A549 (cell line): ENCODE measurements at regions not wholly inside any gene's neighbourhood (a gene's known extent, or its start where the extent isn't known, plus 50 kb on each side); places are given as distances from the start of the nearest gene placed in this dataset.

ENCODE experiments used
- CEBPB ChIP-seq, 2 experiments: fragments of >200 bp in 1 of 2; sonication (Bioruptor Twin) in 1 of 2; formaldehyde crosslinking in 1 of 2; IDR thresholded peaks; 2 replicates each; pipeline ENCODE4 v1.6.1; 2012 to 2016
- CHD4 ChIP-seq: fragments of 200-600 bp; sonication (generic); IDR thresholded peaks from 2 replicates; pipeline ENCODE4 v1.6.1; 2016; ENCODE audit warnings: antibody characterized with exemption, mild to moderate bottlenecking, borderline replicate concordance
- EP300 ChIP-seq, 2 experiments: fragments of >200 bp; sonication (Bioruptor Twin); formaldehyde crosslinking; IDR thresholded peaks; 2 replicates in 1 of 2; 3 replicates in 1 of 2; pipeline ENCODE4 v1.6.1; 2016 to 2017
- ESRRA ChIP-seq: fragments of 150-350 bp; IDR thresholded peaks from 2 replicates; pipeline ENCODE4 v1.6.1; 2014; ENCODE audit warnings: mild to moderate bottlenecking, low read length, borderline replicate concordance
- GATA3 ChIP-seq: IDR thresholded peaks from 2 replicates; pipeline ENCODE4 v1.6.1; 2012; ENCODE audit warnings: borderline replicate concordance
- KDM1A ChIP-seq: fragments of 200-600 bp; sonication (generic); IDR thresholded peaks from 2 replicates; pipeline ENCODE4 v1.6.1; 2016; ENCODE audit warnings: low read depth, mild to moderate bottlenecking
- KDM5A ChIP-seq: fragments of 200-600 bp; sonication (generic); IDR thresholded peaks from 2 replicates; pipeline ENCODE4 v1.6.1; 2016; ENCODE audit warnings: antibody characterized with exemption, mild to moderate bottlenecking
- RNF2 ChIP-seq: fragments of 200-600 bp; sonication (generic); IDR thresholded peaks from 2 replicates; pipeline ENCODE4 v1.6.1; 2016; ENCODE audit warnings: low read depth, mild to moderate bottlenecking, antibody characterized with exemption, moderate library complexity, borderline replicate concordance
- TF ChIP-seq, protein P1 (sequence below): fragments of >200 bp; sonication (Bioruptor Twin); formaldehyde crosslinking; IDR thresholded peaks from 3 replicates; pipeline ENCODE4 v1.5.1; 2016
- TF ChIP-seq, protein P2 (sequence below): fragments of 200-600 bp; sonication (generic); IDR thresholded peaks from 2 replicates; pipeline ENCODE4 v1.6.1; 2016; ENCODE audit warnings: antibody characterized with exemption, mild to moderate bottlenecking, moderate library complexity
- TF ChIP-seq, protein P3 (sequence below): fragments of 450-650 bp; IDR thresholded peaks from 2 replicates; pipeline ENCODE4 v1.6.1; 2014; ENCODE audit warnings: antibody characterized with exemption

DNA sequence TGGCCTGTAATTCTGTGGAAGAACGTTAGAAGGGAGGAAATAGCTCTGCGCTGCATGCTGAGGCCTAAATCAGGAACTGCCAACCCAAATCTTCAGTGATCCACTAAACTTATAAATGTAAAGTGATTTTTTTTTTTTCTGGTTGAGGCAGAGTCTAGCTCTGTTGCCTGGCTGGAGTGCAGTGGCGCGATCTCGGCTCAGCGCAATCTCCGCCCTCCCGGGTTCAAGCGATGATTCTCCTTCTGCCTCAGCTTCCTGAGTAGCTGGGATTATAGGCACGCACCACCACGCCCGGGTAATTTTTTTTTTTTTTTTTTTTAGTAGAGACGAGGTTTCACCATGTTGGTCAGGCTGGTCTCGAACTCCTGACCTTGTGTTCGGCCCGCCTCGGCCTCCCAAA, 717.4 kb upstream of the FAM174A start:
- TF ChIP-seq, protein P1, sequence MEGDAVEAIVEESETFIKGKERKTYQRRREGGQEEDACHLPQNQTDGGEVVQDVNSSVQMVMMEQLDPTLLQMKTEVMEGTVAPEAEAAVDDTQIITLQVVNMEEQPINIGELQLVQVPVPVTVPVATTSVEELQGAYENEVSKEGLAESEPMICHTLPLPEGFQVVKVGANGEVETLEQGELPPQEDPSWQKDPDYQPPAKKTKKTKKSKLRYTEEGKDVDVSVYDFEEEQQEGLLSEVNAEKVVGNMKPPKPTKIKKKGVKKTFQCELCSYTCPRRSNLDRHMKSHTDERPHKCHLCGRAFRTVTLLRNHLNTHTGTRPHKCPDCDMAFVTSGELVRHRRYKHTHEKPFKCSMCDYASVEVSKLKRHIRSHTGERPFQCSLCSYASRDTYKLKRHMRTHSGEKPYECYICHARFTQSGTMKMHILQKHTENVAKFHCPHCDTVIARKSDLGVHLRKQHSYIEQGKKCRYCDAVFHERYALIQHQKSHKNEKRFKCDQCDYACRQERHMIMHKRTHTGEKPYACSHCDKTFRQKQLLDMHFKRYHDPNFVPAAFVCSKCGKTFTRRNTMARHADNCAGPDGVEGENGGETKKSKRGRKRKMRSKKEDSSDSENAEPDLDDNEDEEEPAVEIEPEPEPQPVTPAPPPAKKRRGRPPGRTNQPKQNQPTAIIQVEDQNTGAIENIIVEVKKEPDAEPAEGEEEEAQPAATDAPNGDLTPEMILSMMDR = no peak
- TF ChIP-seq GATA3 (no peak), CEBPB (IDR thresholded peaks at IDR 0.05) (no peak), RNF2 (no peak), KDM1A (no peak), EP300 (IDR thresholded peaks at IDR 0.05) (no peak), CHD4 (no peak), ESRRA (no peak), KDM5A (no peak)
- TF ChIP-seq, protein P2, sequence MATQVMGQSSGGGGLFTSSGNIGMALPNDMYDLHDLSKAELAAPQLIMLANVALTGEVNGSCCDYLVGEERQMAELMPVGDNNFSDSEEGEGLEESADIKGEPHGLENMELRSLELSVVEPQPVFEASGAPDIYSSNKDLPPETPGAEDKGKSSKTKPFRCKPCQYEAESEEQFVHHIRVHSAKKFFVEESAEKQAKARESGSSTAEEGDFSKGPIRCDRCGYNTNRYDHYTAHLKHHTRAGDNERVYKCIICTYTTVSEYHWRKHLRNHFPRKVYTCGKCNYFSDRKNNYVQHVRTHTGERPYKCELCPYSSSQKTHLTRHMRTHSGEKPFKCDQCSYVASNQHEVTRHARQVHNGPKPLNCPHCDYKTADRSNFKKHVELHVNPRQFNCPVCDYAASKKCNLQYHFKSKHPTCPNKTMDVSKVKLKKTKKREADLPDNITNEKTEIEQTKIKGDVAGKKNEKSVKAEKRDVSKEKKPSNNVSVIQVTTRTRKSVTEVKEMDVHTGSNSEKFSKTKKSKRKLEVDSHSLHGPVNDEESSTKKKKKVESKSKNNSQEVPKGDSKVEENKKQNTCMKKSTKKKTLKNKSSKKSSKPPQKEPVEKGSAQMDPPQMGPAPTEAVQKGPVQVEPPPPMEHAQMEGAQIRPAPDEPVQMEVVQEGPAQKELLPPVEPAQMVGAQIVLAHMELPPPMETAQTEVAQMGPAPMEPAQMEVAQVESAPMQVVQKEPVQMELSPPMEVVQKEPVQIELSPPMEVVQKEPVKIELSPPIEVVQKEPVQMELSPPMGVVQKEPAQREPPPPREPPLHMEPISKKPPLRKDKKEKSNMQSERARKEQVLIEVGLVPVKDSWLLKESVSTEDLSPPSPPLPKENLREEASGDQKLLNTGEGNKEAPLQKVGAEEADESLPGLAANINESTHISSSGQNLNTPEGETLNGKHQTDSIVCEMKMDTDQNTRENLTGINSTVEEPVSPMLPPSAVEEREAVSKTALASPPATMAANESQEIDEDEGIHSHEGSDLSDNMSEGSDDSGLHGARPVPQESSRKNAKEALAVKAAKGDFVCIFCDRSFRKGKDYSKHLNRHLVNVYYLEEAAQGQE = no peak
- TF ChIP-seq, protein P3, sequence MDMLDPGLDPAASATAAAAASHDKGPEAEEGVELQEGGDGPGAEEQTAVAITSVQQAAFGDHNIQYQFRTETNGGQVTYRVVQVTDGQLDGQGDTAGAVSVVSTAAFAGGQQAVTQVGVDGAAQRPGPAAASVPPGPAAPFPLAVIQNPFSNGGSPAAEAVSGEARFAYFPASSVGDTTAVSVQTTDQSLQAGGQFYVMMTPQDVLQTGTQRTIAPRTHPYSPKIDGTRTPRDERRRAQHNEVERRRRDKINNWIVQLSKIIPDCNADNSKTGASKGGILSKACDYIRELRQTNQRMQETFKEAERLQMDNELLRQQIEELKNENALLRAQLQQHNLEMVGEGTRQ = no peak
